ENCODE measurements at regions not wholly inside any gene's neighbourhood (a gene's known extent, or its start where the extent isn't known, plus 50 kb on each side); places are given as distances from the start of the nearest gene placed in this dataset.

- no peaks in the 10 kb centered on the region for H3K36me3 ChIP-seq (ENCODE audit: control insufficient read depth, insufficient read depth, low read length)
- POLR2A ChIA-PET: no interaction called here
- H3K27me3 ChIP-seq (ENCODE audit: control insufficient read depth, insufficient read depth, low read length): no peaks in the 10 kb centered on the region
- intact Hi-C loops (cut with micrococcal nuclease; ENCODE audit: unreplicated experiment): no loop called here
- H3K4me3 ChIP-seq (ENCODE audit: low read depth in 2 of 2, low read length in 2 of 2): no peak overlapping the region
- TF ChIP-seq CTCF (IDR thresholded peaks at IDR 0.05): no peak
- no peak for TF ChIP-seq POLR2AphosphoS5 (IDR thresholded peaks at IDR 0.05; ENCODE audit: low read depth, low read length)
- no peak for TF ChIP-seq REST (IDR thresholded peaks at IDR 0.05; ENCODE audit: insufficient read depth in 1 of 2, low read depth in 2 of 2, low read length in 1 of 2)
- TF ChIP-seq TCF7L2 (IDR thresholded peaks at IDR 0.05; ENCODE audit: low read depth, low read length): no peak
- TF ChIP-seq SIN3A (IDR thresholded peaks at IDR 0.05; ENCODE audit: borderline replicate concordance, insufficient read depth, low read depth, low read length): no peak
- no TSS peak for BruUV-seq (replicated peaks)
- CTCF ChIA-PET: no interaction called here
- ATAC-seq (no peak), DNase-seq (ENCODE audit: low read depth, low spot score) (no peak)
- H3K27ac ChIP-seq (ENCODE audit: low read length): no peak overlapping the region
- in situ Hi-C loops (cut with HindIII; ENCODE audit: low pct_unique_long_range_greater_than_20kb, low sequenced_read_pairs): no loop called here
- H3K9me3 ChIP-seq (ENCODE audit: control insufficient read depth, insufficient read depth, low read depth, low read length): no peaks in the 10 kb centered on the region
- H3K4me1 ChIP-seq (ENCODE audit: control insufficient read depth, insufficient read depth, low read length): no peaks in the 10 kb centered on the region
Observed at GRCh38 chr2:228559774-228560415, 378.4 kb upstream of the SPHKAP start.

GRCh38 chr2:228556717-228557116 is 375.2 kb upstream of the SPHKAP start:
- TF ChIP-seq CTCF (IDR thresholded peaks at IDR 0.05) (no peak), POLR2AphosphoS5 (IDR thresholded peaks at IDR 0.05; ENCODE audit: low read depth, low read length) (no peak), TCF7L2 (IDR thresholded peaks at IDR 0.05; ENCODE audit: low read depth, low read length) (no peak), REST (IDR thresholded peaks at IDR 0.05; ENCODE audit: insufficient read depth in 1 of 2, low read depth in 2 of 2, low read length in 1 of 2) (no peak), SIN3A (IDR thresholded peaks at IDR 0.05; ENCODE audit: borderline replicate concordance, insufficient read depth, low read depth, low read length) (no peak)
- intact Hi-C loops (cut with micrococcal nuclease; ENCODE audit: unreplicated experiment) (no loop called here), in situ Hi-C loops (cut with HindIII; ENCODE audit: low pct_unique_long_range_greater_than_20kb, low sequenced_read_pairs) (no loop called here)
- no peak for ATAC-seq
- no peak for DNase-seq (ENCODE audit: low read depth, low spot score)
- H3K27me3 ChIP-seq (ENCODE audit: control insufficient read depth, insufficient read depth, low read length): no peaks in the 10 kb centered on the region
- no peak overlapping the region for H3K4me3 ChIP-seq (ENCODE audit: low read depth in 2 of 2, low read length in 2 of 2)
- CTCF ChIA-PET: no interaction called here
- no peaks in the 10 kb centered on the region for H3K4me1 ChIP-seq (ENCODE audit: control insufficient read depth, insufficient read depth, low read length)
- no peaks in the 10 kb centered on the region for H3K36me3 ChIP-seq (ENCODE audit: control insufficient read depth, insufficient read depth, low read length)
- POLR2A ChIA-PET: no interaction called here
- no peaks in the 10 kb centered on the region for H3K9me3 ChIP-seq (ENCODE audit: control insufficient read depth, insufficient read depth, low read depth, low read length)
- H3K27ac ChIP-seq (ENCODE audit: low read length): no peak overlapping the region
- BruUV-seq (replicated peaks): no TSS peak

All from Panc1 (cell line).